Limb (tissue), 2 donors: ENCODE measurements at regions not wholly inside any gene's neighbourhood (a gene's known extent, or its start where the extent isn't known, plus 50 kb on each side); places are given as distances from the start of the nearest gene placed in this dataset.

ENCODE experiments used
- DNase-seq, 2 donors: peaks; one replicate each; pipeline ENCODE4 v3.0.0-alpha.2; 2016; ENCODE audit errors: extremely low spot score in 2 of 2

- DNase-seq: no peak
Observed at GRCh38 chr22:48224332-48224731, 1461.9 kb downstream of the TBC1D22A start.

DNA sequence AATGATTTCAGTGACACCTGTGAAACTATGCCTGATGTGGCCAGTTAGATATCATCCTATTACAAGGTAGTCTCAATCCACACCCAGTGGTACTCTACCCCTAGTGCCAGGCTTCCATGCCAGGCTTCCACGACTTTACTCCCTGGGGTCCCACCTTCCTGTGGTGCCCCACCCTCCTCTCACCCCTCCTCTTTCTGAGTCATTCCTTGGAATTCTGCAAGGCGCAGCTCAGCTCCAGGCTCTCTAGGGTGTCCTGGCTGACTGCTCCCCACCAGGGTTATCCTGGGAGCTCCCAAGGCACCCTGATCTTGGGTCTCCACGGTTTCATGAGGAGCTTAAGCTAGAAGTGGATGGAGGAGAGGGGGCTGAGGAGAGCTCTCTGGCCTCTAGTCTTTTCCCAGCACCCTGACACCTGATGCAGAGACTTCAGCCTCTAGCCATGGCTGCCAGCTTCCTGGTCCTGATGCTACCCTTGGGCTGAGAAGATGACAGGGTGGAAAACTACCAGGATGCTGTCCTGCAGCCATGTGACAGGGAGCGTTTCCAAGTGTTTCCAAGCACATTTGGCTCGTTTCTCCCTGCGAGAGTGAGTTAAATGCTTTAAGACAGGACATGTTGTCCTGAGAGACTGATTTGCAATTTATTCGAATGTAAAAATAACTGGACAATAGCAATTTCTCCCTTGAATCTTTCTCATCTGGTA, 1461.2 kb downstream of the TBC1D22A start:
- DNase-seq: no peak

- no peak for DNase-seq
Observed at GRCh38 chr22:48222742-48223487, 1460.5 kb downstream of the TBC1D22A start.

GRCh38 chr22:48218889-48219420, 1456.5 kb downstream of the TBC1D22A start:
- no peak for DNase-seq

DNA sequence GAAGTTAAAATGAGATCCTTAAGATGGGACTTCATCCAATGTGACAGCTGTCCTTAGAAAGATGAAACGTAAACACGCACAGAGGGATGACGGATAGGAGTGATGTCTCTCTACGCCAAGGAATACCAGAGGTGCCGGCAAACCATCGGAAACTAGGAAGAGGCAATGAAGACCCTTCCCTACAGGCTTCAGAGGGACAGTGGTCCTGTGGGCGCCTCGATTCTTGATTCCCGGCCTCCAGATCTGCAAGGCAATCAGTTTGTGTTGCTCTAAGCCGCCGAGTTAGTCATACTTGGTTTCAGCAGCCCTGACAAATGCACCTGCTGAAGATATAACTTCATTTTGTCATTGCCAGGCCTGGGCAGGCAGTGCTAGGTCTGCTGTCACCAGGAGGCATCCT, 1455.1 kb downstream of the TBC1D22A start:
- DNase-seq: no peak

DNA sequence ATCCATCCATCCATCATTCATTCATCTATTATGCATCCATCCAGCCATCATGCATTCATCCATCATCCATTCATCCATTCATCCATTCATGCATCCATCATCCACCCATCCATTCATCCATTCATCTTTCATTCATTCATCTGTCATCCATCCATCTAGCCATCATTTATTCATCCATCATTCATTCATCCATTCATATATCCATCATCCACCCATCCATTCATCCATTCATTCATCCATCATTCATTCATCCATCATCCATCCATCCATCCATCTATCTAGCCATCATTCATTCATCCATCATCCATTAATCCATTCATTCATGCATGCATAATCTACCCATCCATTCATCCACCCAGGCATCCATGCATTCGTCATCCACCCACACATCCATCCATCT, 1450.3 kb downstream of the TBC1D22A start:
- DNase-seq: no peak

- no peak for DNase-seq
Observed at GRCh38 chr22:48210812-48211211, 1448.4 kb downstream of the TBC1D22A start.

DNA sequence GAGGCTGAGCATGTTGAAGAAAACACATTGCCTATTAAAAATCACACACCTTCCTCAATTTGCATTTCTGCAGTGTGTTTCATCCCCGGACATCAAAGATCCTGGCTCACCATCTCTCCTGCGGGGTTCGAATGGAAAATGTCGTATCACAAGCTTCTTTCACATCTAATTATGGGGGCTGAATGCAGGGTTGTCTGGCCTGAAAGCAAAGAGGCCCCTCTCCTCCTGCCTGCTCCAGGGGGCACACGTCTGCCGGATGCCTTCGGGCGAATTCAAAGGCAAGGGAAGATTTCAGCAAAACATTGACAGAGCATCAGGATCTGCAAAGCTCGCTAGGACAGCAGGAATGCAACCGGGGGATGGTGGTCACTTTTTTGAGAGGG, 1447.7 kb downstream of the TBC1D22A start:
- no peak for DNase-seq

- no peak for DNase-seq
Observed at GRCh38 chr22:48209473-48210197, 1447.2 kb downstream of the TBC1D22A start.

GRCh38 chr22:48208894-48209293, 1446.4 kb downstream of the TBC1D22A start:
- DNase-seq: no peak

DNA sequence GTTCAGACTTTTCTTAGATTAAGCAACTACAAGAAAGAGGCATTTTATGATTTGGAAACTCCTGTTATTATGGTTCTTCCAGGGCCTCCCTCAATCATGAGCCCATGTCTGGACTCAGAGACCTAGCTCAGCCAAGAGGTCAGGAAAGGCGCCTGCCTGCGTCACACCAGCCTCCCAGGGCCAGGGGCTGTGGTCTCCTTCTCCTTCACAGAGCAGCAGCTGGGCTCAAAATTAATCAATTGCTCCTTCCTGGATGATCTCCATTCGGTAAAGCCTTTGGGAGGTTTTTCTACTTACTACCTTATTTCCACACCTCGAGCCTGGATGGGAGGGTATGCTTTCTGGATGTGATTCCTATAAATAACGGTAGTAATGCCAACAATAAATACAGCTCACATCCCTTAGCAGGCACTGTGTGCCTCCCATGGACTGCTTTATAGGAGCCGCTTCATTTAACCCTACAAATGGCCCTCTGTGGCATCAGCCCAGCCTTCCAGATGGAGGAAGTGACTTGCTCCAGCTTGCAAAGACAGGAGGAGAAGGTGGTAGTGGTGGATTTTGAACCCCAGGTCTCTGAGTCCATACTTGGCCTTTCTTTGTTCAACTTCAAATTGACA, 1445.6 kb downstream of the TBC1D22A start:
- no peak for DNase-seq

GRCh38 chr22:48205790-48206189, 1443.3 kb downstream of the TBC1D22A start:
- DNase-seq: no peak

DNA sequence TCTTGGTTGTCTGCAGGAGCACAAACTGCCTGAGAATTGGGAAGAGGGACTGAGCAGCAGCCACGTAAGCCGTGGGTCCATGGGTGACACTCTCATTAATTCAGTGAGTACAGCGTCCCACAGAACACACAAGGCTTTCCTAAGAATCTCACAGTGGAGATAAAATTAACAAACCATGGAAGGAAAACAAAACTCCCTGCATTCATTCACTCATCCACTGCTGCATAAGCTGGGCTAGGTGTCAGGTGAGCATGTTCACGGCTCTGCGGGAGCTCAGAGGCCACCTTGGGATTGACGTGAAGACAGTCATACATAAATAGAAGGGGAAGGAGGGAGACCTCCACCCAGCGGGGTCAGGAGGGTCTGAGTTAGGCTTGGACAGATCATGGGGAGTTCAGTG, 1442.7 kb downstream of the TBC1D22A start:
- DNase-seq: no peak

DNA sequence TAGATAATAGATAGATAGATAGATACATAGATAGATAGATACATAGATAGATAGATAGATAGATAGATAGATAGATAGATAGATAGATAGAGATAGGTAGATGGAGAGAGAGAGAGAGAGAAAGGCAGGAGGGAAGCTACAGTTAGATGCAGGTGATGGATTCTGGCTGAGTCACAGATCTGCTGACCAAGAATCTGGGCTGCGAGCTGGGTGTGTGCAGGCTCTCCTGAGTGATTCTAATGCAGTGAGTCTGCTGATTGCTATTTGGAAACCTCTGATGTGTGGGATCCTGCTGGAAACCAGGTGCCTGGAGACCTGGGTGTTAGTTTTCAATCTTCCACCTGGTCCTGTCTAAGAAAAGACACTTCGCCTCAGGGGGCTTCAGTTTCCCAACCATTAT, 1441.8 kb downstream of the TBC1D22A start:
- no peak for DNase-seq

GRCh38 chr22:48199667-48200066, 1437.2 kb downstream of the TBC1D22A start:
- DNase-seq: no peak

GRCh38 chr22:48198489-48199459, 1436.3 kb downstream of the TBC1D22A start:
- DNase-seq: no peak

DNA sequence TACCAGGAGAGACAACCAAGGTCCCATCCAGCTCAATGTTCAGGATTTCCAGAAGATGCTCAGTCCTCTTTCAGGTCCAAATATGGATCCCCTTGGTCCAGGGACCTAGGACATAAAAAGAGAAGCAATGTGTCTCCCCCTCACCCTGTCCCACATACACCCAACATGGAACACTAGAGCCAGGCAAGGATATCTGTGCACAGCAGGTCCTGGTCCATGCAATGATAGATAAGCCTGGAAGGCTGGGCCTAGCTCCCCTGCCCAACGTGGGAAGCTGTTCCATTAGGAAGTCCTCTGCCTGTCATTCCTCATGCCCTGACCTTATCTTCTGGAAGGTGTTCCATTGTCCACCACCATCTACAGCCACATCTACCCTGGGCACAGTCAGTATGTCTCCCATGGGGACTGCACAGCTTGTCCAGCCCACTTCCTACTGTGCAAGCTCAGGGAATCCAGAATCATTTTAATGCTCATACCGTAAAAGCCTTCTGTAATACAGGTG, 1434.8 kb downstream of the TBC1D22A start:
- DNase-seq: no peak

DNA sequence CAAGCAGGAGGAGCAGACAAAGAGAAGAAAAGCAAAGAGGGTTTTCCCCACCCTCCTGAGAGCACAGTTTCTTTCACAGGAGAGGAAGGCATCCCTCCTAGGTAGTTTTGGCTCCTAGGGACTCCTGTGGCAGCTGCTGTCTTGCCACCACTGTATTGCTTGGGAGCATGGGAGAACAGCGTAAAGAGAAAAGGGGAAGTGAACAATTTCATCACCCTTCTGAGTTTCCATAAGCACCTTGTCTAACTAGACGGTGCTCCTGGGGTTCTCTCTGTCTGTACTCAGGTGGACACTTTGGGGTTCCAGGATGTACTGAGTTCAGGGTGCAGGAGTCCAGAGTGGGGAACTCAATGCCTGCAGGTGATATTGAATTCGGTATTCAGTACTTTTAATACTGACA, 1430.5 kb downstream of the TBC1D22A start:
- no peak for DNase-seq

- DNase-seq: no peak
Observed at GRCh38 chr22:48192071-48192470, 1429.6 kb downstream of the TBC1D22A start.

GRCh38 chr22:48188231-48188721, 1425.8 kb downstream of the TBC1D22A start:
- DNase-seq: no peak
